ENCODE measurements at regions not wholly inside any gene's neighbourhood (a gene's known extent, or its start where the extent isn't known, plus 50 kb on each side); places are given as distances from the start of the nearest gene placed in this dataset.

GRCh38 chr6:26216359-26216885 is 129.2 kb downstream of the HFE start:
- DNase-seq (ENCODE audit: low read depth in 2 of 2): no peak

- no peak for DNase-seq (ENCODE audit: low read depth in 2 of 2)
These were observed 129.9 kb downstream of the HFE start for GRCh38 chr6:26216886-26217713.

- DNase-seq (ENCODE audit: low read depth in 2 of 2): no peak
These were observed 130.5 kb downstream of the HFE start for GRCh38 chr6:26217714-26218075.

DNA sequence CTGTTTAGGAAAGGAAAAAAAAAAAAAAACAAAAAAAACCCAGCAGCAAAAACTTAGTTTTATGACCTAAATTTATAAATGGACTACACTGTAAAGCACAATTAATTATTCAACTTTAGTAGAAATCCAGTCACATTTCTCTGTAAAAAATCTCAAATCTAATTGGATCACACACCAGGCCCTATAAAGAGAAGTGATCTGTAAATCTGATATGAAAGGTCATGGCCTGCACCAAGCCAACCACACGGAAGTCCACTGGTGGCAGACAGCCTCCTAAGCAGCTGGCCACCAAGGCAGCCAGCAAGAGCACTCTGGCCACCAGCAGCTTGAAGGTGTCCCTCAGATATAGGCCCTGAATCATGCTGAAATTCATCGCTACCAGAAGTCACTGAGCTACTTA is 131.6 kb downstream of the HFE start:
- no peak for DNase-seq (ENCODE audit: low read depth in 2 of 2)

GRCh38 chr6:26220145-26220970 is 133.1 kb downstream of the HFE start:
- no peak for DNase-seq (ENCODE audit: low read depth in 2 of 2)

DNA sequence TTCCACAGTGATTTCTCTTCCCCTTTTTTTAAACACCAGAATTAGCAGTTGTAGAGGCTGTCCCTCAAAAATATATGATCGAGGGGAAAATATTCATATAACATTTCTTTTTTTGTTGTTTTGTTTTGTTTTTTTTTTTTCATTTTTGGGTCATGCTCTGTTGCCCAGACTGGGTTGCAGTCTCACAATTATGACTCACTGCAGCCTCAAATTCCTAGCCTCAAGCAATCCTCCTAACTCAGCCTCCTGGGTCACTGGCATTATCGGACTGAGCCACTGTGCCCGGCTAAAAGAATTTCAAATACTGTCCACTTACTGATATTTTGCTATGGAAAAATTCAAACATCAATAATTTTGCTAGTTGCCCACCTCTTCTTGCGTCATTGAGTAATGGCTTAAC is 134.0 kb downstream of the HFE start:
- no peak for DNase-seq (ENCODE audit: low read depth in 2 of 2)

- no peak for DNase-seq (ENCODE audit: low read depth in 2 of 2)
These were observed 135.3 kb downstream of the HFE start for GRCh38 chr6:26222571-26222970.

- DNase-seq (ENCODE audit: low read depth in 2 of 2): no peak
These were observed 136.0 kb downstream of the HFE start for GRCh38 chr6:26223228-26223627.

GRCh38 chr6:26223650-26224546 is 136.7 kb downstream of the HFE start:
- DNase-seq (ENCODE audit: low read depth in 2 of 2): no peak

- DNase-seq (ENCODE audit: low read depth in 2 of 2): no peak
These were observed 137.3 kb downstream of the HFE start for GRCh38 chr6:26224547-26224912.

DNA sequence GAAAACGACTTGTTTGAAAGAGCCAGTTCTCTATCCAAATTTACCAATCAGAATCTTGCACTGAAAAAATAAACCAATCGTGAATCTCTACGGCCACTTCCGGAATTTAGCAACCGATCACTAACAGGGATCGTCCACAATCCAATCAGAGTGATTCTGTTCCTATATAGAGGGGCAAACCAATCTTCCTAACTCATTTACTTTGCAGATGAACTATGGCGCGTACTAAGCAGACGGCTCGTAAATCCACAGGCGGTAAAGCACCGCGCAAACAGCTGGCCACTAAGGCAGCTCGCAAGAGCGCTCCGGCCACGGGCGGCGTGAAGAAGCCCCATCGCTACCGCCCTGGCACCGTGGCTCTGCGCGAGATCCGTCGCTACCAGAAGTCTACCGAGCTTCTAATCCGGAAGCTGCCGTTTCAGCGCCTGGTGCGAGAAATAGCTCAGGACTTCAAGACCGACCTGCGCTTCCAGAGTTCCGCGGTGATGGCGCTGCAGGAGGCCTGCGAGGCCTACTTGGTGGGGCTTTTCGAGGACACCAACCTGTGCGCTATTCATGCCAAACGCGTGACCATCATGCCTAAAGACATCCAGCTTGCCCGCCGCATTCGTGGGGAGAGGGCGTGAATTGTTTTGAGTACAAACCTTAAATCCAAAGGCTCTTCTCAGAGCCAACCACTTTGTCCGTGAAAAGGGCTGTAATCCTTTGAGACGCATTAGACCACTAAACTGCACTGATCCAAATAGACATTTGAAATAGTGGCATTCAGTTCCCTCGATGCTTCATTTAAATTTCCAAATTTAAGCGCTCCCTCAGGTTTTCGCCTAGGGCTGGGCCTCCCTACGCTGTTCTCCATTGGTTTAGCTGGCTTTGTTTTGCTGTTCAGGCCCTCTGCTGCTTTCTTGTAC is 138.0 kb downstream of the HFE start:
- DNase-seq (ENCODE audit: low read depth in 2 of 2): no peak

DNA sequence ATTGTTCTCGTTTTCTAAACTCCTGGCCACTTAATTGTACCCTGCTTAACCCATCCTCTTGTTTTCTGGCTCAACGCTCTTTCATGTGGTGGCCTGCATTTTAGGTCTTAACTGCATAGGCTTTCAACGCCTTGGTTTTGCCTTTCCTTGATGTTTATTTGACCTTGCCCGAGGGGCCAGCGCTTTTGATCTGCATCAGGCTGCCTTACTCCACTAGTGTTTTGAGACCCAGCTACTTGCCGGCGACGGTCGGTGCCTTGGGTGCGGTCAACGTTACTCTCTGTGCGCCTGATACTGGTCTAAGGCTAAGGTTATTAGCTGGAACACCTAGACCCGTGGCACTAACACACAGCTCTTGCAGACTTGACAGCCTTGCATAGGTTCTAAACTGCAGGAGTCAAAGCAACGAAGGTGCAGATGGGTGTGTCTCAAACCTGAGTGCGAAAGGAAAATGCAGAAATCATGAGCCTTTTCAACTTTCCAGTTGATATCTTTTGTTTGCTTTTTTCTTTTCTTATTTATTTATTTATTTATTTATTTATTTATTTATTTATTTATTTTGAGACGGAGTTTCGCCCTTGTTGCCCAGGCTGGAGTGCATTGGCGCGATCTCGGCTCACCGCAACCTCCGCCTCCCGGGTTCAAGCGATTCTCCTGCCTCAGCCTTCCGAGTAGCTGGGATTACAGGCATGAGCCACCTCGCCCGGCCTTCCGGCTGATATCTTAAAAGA is 138.8 kb downstream of the HFE start:
- no peak for DNase-seq (ENCODE audit: low read depth in 2 of 2)

GRCh38 chr6:26226579-26226967 is 138.4 kb upstream of the BTN3A2 start:
- no peak for DNase-seq (ENCODE audit: low read depth in 2 of 2)

DNA sequence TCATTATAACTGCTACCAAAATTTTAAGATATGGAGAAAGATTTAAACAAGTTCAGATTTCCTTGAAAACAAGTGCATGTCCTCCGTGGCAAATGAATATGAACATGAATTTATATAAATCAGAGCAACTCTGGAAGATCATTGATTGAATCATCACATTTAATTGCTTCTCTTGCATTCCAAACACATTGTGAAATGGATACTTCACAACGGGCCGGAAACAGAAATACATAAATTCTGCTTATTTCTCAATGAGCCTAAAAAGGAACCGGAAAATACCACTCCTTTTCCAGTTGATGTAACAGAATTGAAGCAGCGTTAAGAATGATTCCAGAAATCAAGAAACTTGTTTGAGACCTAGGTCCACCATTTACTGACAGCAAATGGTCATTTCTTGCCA is 134.6 kb upstream of the BTN3A2 start:
- no peak for DNase-seq (ENCODE audit: low read depth in 2 of 2)

DNA sequence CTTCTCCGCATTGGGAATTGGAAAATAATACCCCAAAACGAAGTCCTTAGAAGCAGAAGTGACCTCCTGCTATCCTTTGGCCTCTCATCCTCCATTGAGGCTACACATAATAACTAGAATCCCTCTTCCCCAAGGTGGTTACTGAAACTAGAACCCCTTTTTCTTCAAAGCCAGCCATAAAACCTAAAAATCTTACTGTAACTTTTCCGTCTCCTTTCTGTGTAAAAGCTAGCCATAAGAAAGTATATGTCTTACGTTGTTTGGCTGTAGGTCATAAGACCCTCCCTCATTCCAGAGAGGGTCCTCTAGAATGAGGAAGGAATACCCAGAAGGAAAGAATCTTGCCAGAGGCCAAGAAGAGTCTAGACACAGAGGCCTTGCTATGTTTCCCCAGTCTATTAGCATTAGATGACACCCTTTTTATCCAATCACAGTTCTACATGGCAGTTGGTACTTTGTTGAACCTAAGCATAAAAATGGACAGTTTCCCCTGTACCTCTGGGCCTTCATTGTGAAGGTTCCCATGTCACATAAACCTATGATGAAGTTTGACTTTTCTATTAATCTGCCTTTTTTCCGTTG is 133.9 kb upstream of the BTN3A2 start:
- no peak for DNase-seq (ENCODE audit: low read depth in 2 of 2)

DNA sequence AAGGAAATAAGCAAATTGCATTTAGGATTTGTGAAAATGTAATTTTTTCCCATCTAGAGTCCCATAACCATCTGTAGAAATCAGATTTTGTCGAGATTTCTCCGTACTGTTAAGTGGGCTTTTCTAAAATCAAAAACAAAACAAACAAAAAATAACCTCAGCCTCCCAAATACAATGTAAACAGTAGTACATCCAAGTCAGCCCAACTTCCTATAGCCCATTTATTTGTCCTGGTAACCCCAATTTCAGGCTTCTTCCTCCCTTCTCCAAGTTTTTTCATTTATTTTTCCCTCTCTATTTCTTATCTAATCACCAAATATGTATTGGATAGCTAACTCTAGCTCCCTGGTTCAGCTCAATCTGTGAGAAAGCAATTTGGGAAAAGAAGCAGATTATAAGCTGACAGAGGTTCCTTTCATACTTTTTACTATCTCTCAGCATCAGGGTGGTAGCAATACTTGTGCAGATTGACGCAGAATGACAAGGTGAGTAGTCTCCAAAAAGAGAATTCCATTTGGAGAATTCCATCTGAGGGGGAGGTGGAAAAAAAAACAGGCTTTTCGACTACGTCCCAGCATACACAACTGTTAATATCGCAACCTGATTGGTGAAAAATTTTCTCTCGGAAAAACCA is 132.6 kb upstream of the BTN3A2 start:
- DNase-seq (ENCODE audit: low read depth in 2 of 2): no peak

- no peak for DNase-seq (ENCODE audit: low read depth in 2 of 2)
These were observed 131.9 kb upstream of the BTN3A2 start for GRCh38 chr6:26232940-26233648.

- DNase-seq (ENCODE audit: low read depth in 2 of 2): peak in 1 of 2 donors; percentile 19
These were observed 131.2 kb upstream of the BTN3A2 start for GRCh38 chr6:26233649-26234420.
